Endothelial cell of umbilical vein (primary cell): ENCODE measurements at regions not wholly inside any gene's neighbourhood (a gene's known extent, or its start where the extent isn't known, plus 50 kb on each side); places are given as distances from the start of the nearest gene placed in this dataset.

ENCODE experiments used
- BruUV-seq: library from RNA; stranded (reverse); fragments of 400-500 nt; replicated peaks from 2 replicates; lab custom pipeline; 2021; lab: Mats Ljungman, UMichigan
- CTCF ChIA-PET: fragments of 300-600, 350-600 bp; sonication (Branson Sonifier 250); formaldehyde crosslinking; loops from one replicate; lab custom pipeline; 2021; ENCODE audit warnings: antibody characterized with exemption, inconsistent platforms; lab: Charles Lee
- POLR2A ChIA-PET: fragments of 300-600, 350-600 bp; sonication (Branson Sonifier 250); formaldehyde crosslinking; loops from one replicate; lab custom pipeline; 2021; ENCODE audit warnings: antibody characterized with exemption, inconsistent platforms; lab: Charles Lee
- DNase-seq: peaks from one replicate; pipeline ENCODE4 v3.0.0-alpha.2; 2011; ENCODE audit warnings: low read depth, low spot score
- FAIRE-seq: peaks from 2 replicates; lab custom pipeline; 2011; peaks lifted over from hg19 to GRCh38; lab: Jason Lieb, UNC
- H2AFZ ChIP-seq: 2 replicates; pipeline ENCODE4 v1.6.0; 2012; ENCODE audit warnings: low read depth, low read length, control low read depth, inconsistent platforms
- H3K27ac ChIP-seq: 2 replicates; pipeline ENCODE4 v1.5.1; 2011; ENCODE audit warnings: low read depth, mild to moderate bottlenecking, control low read depth, low read length, moderate library complexity; ENCODE audit not compliant: insufficient read depth
- H3K27me3 ChIP-seq, 2 experiments: 2 replicates each; pipeline versions ENCODE4 v1.6.0 to v1.6.1; 2011; ENCODE audit warnings: low read length in 2 of 2, mixed read lengths in 1 of 2; ENCODE audit not compliant: control insufficient read depth in 2 of 2, insufficient read depth in 2 of 2
- H3K36me3 ChIP-seq, 2 experiments: 2 replicates in 1 of 2; 3 replicates in 1 of 2; pipeline ENCODE4 v1.5.1; 2011; ENCODE audit warnings: low read length in 2 of 2, mild to moderate bottlenecking in 1 of 2, moderate library complexity in 1 of 2; ENCODE audit not compliant: control insufficient read depth in 2 of 2, insufficient read depth in 2 of 2; ENCODE audit errors: extremely low read depth in 1 of 2
- H3K4me1 ChIP-seq: 3 replicates; pipeline ENCODE4 v1.5.1; 2011; ENCODE audit warnings: mild to moderate bottlenecking, low read length; ENCODE audit not compliant: control insufficient read depth, insufficient read depth; ENCODE audit errors: extremely low read depth
- H3K4me2 ChIP-seq: 2 replicates; pipeline ENCODE4 v1.6.1; 2011; ENCODE audit warnings: low read length, control low read depth, mixed read lengths; ENCODE audit not compliant: insufficient read depth
- H3K4me3 ChIP-seq, 3 experiments: fragments of 200-600 bp in 1 of 3; sonication (generic), shearing (Covaris generic) in 1 of 3; replicated peaks in 1 of 3; 2 replicates each; pipeline ENCODE4 v1.5.1; 2011 to 2016; ENCODE audit warnings: control low read depth in 3 of 3, low read length in 3 of 3, mild to moderate bottlenecking in 2 of 3, inconsistent platforms in 1 of 3, low read depth in 1 of 3, moderate library complexity in 1 of 3; ENCODE audit not compliant: insufficient read depth in 1 of 3
- H3K79me2 ChIP-seq: 2 replicates; pipeline ENCODE4 v1.6.0; 2012; ENCODE audit warnings: low read length, inconsistent platforms; ENCODE audit not compliant: control insufficient read depth, insufficient read depth
- H3K9ac ChIP-seq: replicated peaks from 2 replicates; pipeline ENCODE3; 2011; ENCODE audit warnings: low read length, control low read depth; ENCODE audit not compliant: insufficient read depth; ENCODE audit errors: extremely low read depth
- H3K9me1 ChIP-seq: replicated peaks from 3 replicates; pipeline ENCODE4 v1.6.0; 2011; ENCODE audit warnings: mild to moderate bottlenecking, low read length; ENCODE audit not compliant: control insufficient read depth, insufficient read depth; ENCODE audit errors: extremely low read depth
- H3K9me3 ChIP-seq: replicated peaks from 2 replicates; pipeline ENCODE4 v1.5.1; 2012; ENCODE audit warnings: low read length, inconsistent platforms; ENCODE audit not compliant: control insufficient read depth, insufficient read depth
- H4K20me1 ChIP-seq: replicated peaks from 2 replicates; pipeline ENCODE3; 2011; ENCODE audit warnings: mild to moderate bottlenecking, low read length; ENCODE audit not compliant: control insufficient read depth, insufficient read depth; ENCODE audit errors: extremely low read depth
- EZH2 ChIP-seq: IDR thresholded peaks from 2 replicates; pipeline ENCODE4 v1.6.1; 2012; ENCODE audit warnings: borderline replicate concordance, low read depth, mild to moderate bottlenecking, moderate library complexity, low read length, inconsistent platforms; ENCODE audit not compliant: severe bottlenecking
- FOS ChIP-seq: IDR thresholded peaks from 2 replicates; pipeline ENCODE4 v1.6.1; 2011; ENCODE audit warnings: mild to moderate bottlenecking, low read length, moderate library complexity, borderline replicate concordance; ENCODE audit not compliant: insufficient read depth
- GATA2 ChIP-seq: IDR thresholded peaks from 2 replicates; pipeline ENCODE4 v1.7.0; 2011; ENCODE audit warnings: low read depth, mild to moderate bottlenecking, moderate library complexity, mixed read lengths, low read length; ENCODE audit not compliant: insufficient read length, insufficient read depth
- JUN ChIP-seq: IDR thresholded peaks from 2 replicates; pipeline ENCODE4 v1.6.1; 2011; ENCODE audit warnings: borderline replicate concordance, low read depth; ENCODE audit not compliant: insufficient read length, insufficient read depth
- MYC ChIP-seq: IDR thresholded peaks from one replicate; pipeline ENCODE4 v1.6.1; 2011; ENCODE audit warnings: mild to moderate bottlenecking, low read depth, low read length
- POLR2A ChIP-seq: IDR thresholded peaks from 2 replicates; pipeline ENCODE4 v1.6.1; 2012; ENCODE audit warnings: low read depth, mild to moderate bottlenecking, control low read depth, low read length
- POLR2AphosphoS5 ChIP-seq: IDR thresholded peaks from 2 replicates; pipeline ENCODE4 v1.6.1; 2012; ENCODE audit warnings: low read depth, mild to moderate bottlenecking, control low read depth, low read length, moderate library complexity; ENCODE audit not compliant: insufficient read depth
- dilution Hi-C: fragments of 300-500 bp; cut with MboI; formaldehyde crosslinking; loops from one replicate; pipeline ENCODE4 v1.15.0; 2019; ENCODE audit warnings: low sequenced_read_pairs; ENCODE audit not compliant: extremely low pct_ligation_motif_present
- intact Hi-C: fragments of 100-400 bp; cut with micrococcal nuclease; formaldehyde crosslinking; loops from one replicate; pipeline ENCODE4 v1.10.0; 2022
- TF ChIP-seq, protein P1 (sequence below), 2 donors: IDR thresholded peaks; 1 replicate in 1 of 2; 2 replicates in 1 of 2; pipeline ENCODE4 v1.5.1; 2011; ENCODE audit warnings: low read length in 2 of 2, mild to moderate bottlenecking in 2 of 2, moderate library complexity in 2 of 2, control low read depth in 1 of 2, inconsistent platforms in 1 of 2, low read depth in 1 of 2; ENCODE audit not compliant: insufficient read depth in 1 of 2; ENCODE audit errors: extremely low read depth in 1 of 2
- TF ChIP-seq, protein P2 (sequence below): IDR thresholded peaks from 2 replicates; pipeline ENCODE4 v1.6.1; 2011; ENCODE audit not compliant: insufficient read depth, insufficient read length

DNA sequence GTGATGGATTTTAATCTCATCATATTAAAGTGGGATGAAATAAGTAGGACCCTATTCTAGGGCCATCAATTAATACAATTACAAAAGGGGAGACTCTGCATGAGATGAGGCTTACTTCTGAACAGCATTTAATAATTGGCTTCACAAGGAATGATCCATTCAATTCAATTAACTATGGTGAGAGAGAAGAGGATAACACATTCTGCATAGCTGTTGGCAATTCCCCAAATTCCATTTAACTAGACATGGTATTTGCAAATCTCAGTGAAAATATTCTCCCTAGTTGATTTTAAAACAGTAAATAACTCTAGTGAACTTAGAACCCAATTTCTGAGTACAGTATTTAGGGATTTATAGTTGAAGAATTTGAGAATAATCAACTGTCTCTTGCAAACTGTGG, 145.3 kb downstream of the NOC3L start:
- POLR2A ChIA-PET = no interaction called here
- TF ChIP-seq, protein P1, sequence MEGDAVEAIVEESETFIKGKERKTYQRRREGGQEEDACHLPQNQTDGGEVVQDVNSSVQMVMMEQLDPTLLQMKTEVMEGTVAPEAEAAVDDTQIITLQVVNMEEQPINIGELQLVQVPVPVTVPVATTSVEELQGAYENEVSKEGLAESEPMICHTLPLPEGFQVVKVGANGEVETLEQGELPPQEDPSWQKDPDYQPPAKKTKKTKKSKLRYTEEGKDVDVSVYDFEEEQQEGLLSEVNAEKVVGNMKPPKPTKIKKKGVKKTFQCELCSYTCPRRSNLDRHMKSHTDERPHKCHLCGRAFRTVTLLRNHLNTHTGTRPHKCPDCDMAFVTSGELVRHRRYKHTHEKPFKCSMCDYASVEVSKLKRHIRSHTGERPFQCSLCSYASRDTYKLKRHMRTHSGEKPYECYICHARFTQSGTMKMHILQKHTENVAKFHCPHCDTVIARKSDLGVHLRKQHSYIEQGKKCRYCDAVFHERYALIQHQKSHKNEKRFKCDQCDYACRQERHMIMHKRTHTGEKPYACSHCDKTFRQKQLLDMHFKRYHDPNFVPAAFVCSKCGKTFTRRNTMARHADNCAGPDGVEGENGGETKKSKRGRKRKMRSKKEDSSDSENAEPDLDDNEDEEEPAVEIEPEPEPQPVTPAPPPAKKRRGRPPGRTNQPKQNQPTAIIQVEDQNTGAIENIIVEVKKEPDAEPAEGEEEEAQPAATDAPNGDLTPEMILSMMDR (IDR thresholded peaks at IDR 0.05; ENCODE audit: extremely low read depth in 1 of 2, insufficient read depth in 1 of 2, low read depth in 1 of 2, low read length in 2 of 2) = no peak
- TF ChIP-seq MYC (no peak), GATA2 (no peak), JUN (no peak), EZH2 (no peak), POLR2AphosphoS5 (no peak), POLR2A (no peak), FOS (no peak)
- TF ChIP-seq, protein P2, sequence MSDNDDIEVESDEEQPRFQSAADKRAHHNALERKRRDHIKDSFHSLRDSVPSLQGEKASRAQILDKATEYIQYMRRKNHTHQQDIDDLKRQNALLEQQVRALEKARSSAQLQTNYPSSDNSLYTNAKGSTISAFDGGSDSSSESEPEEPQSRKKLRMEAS = no peak
- CTCF ChIA-PET = no interaction called here

More for the DNA sequence above, 145.3 kb downstream of the NOC3L start:
- H3K36me3 ChIP-seq = no peaks in the 10 kb centered on the region
- no peak overlapping the region for H3K9ac ChIP-seq
- dilution Hi-C loops (no loop called here), intact Hi-C loops (no loop called here)
- H3K27me3 ChIP-seq = no peaks in the 10 kb centered on the region
- no peak overlapping the region for H3K4me2 ChIP-seq
- FAIRE-seq (no peak), DNase-seq (no peak)
- no peaks in the 10 kb centered on the region for H4K20me1 ChIP-seq
- H3K9me3 ChIP-seq = no peaks in the 10 kb centered on the region
- no peaks in the 10 kb centered on the region for H3K4me1 ChIP-seq
- no peaks in the 10 kb centered on the region for H3K9me1 ChIP-seq
- no peak overlapping the region for H3K4me3 ChIP-seq
- no TSS peak for BruUV-seq
- H3K27ac ChIP-seq = no peak overlapping the region
- H2AFZ ChIP-seq = no peak overlapping the region
- H3K79me2 ChIP-seq = no peaks in the 10 kb centered on the region
